Mucosa of descending colon (tissue), 3 donors: ENCODE measurements at regions not wholly inside any gene's neighbourhood (a gene's known extent, or its start where the extent isn't known, plus 50 kb on each side); places are given as distances from the start of the nearest gene placed in this dataset.

Source experiments
- ATAC-seq: fragments of 200-7000 bp; cut with Tn5 transposase; one replicate; pipeline ENCODE4 v1.9.1; 2020; ENCODE audit warnings: mild to moderate bottlenecking, moderate library complexity
- DNase-seq, 3 donors: peaks; one replicate each; pipeline ENCODE4 v3.0.0-alpha.2; 2020
- H3K36me3 ChIP-seq: fragments of 200-600 bp; one replicate; pipeline ENCODE4 v1.8.0; 2021; ENCODE audit warnings: low read depth, mild to moderate bottlenecking
- H3K4me1 ChIP-seq: fragments of 200-600 bp; one replicate; pipeline ENCODE4 v1.8.0; 2021; ENCODE audit warnings: low read depth, mild to moderate bottlenecking
- H3K4me3 ChIP-seq: fragments of 200-600 bp; one replicate; pipeline ENCODE4 v1.8.0; 2021; ENCODE audit warnings: mild to moderate bottlenecking
- H3K9me3 ChIP-seq: fragments of 200-600 bp; one replicate; pipeline ENCODE4 v1.8.0; 2021; ENCODE audit warnings: mild to moderate bottlenecking
- CTCF ChIP-seq: fragments of 200-600 bp; IDR thresholded peaks from one replicate; pipeline ENCODE4 v1.8.0; 2022; ENCODE audit warnings: antibody characterized with exemption, mild to moderate bottlenecking
- intact Hi-C, 2 donors: fragments of 100-400 bp; cut with DNase I in 1 of 2; cut with micrococcal nuclease in 1 of 2; formaldehyde crosslinking; loops; one replicate each; pipeline versions ENCODE4 v1.11.0 to v1.11.1; 2022; cut with DNase I, micrococcal nuclease
- donor health status: DM: no; HTN: no; CAD: no; lungs with moderate emphysema.
- donor health status: DM: no; HTN: no; CAD: no.
- donor health status: DM: no; HTN: yes; CAD: no.

- DNase-seq (no peak), ATAC-seq (no peak)
- peaks cover 3% of the 10 kb centered on the region for H3K4me1 ChIP-seq
- no peak for TF ChIP-seq CTCF
- intact Hi-C loops, result no loop called here
- H3K36me3 ChIP-seq, result no peaks in the 10 kb centered on the region
- H3K9me3 ChIP-seq, result no peaks in the 10 kb centered on the region
- H3K4me3 ChIP-seq, result no peak overlapping the region
Observed at GRCh38 chr2:18309627-18310026, 250.8 kb downstream of the RDH14 start.

- Histone ChIP-seq H3K9me3 (no peaks in the 10 kb centered on the region), H3K4me3 (no peak overlapping the region), H3K4me1 (peaks cover 3% of the 10 kb centered on the region), H3K36me3 (no peaks in the 10 kb centered on the region)
- intact Hi-C loops, result no loop called here
- no peak for TF ChIP-seq CTCF
- ATAC-seq (no peak), DNase-seq (no peak)
Observed at GRCh38 chr2:18309188-18309587, 251.3 kb downstream of the RDH14 start.

GRCh38 chr2:18304849-18305248 lies 255.6 kb downstream of the RDH14 start:
- no peak for DNase-seq
- intact Hi-C loops, result no loop called here
- no peak for TF ChIP-seq CTCF
- H3K4me3 ChIP-seq, result no peak overlapping the region
- H3K4me1 ChIP-seq, result no peaks in the 10 kb centered on the region
- no peak for ATAC-seq
- H3K9me3 ChIP-seq, result no peaks in the 10 kb centered on the region
- no peaks in the 10 kb centered on the region for H3K36me3 ChIP-seq

GRCh38 chr2:18301421-18302139 lies 258.9 kb downstream of the RDH14 start:
- DNase-seq, result no peak
- H3K36me3 ChIP-seq, result no peaks in the 10 kb centered on the region
- no peaks in the 10 kb centered on the region for H3K4me1 ChIP-seq
- no peak overlapping the region for H3K4me3 ChIP-seq
- no peak for TF ChIP-seq CTCF
- no peaks in the 10 kb centered on the region for H3K9me3 ChIP-seq
- intact Hi-C loops, result no loop called here
- no peak for ATAC-seq

GRCh38 chr2:18299423-18300212 lies 260.8 kb downstream of the RDH14 start:
- no peaks in the 10 kb centered on the region for H3K4me1 ChIP-seq
- intact Hi-C loops, result no loop called here
- no peaks in the 10 kb centered on the region for H3K36me3 ChIP-seq
- no peaks in the 10 kb centered on the region for H3K9me3 ChIP-seq
- ATAC-seq, result no peak
- DNase-seq, result no peak
- H3K4me3 ChIP-seq, result no peak overlapping the region
- no peak for TF ChIP-seq CTCF
